IMR-90 (cell line): ENCODE measurements at regions not wholly inside any gene's neighbourhood (a gene's known extent, or its start where the extent isn't known, plus 50 kb on each side); places are given as distances from the start of the nearest gene placed in this dataset.

Experiments used
- ATAC-seq: fragments of 200-7000 bp; cut with Tn5 transposase; 2 replicates; pipeline ENCODE4 v1.9.1; 2020; ENCODE audit warnings: low read depth, mild to moderate bottlenecking, moderate library complexity
- BruUV-seq: library from RNA; stranded (reverse); fragments of 400-500 nt; replicated peaks from 2 replicates; lab custom pipeline; 2021; lab: Mats Ljungman, UMichigan
- CTCF ChIA-PET: fragments of 300-600 bp; formaldehyde crosslinking; extraction: SDS; loops from one replicate; lab custom pipeline; 2021; ENCODE audit warnings: antibody characterized with exemption; lab: Yijun Ruan, JAX
- POLR2A ChIA-PET: fragments of 300-600 bp; sonication (Branson Sonifier 250); formaldehyde crosslinking; loops from one replicate; lab custom pipeline; 2022; ENCODE audit warnings: antibody characterized with exemption; ENCODE audit not compliant: unreplicated experiment; lab: Charles Lee
- DNase-seq: peaks from one replicate; pipeline ENCODE4 v3.0.0; 2013
- H2AFZ ChIP-seq: replicated peaks from 2 replicates; pipeline ENCODE3; 2013; ENCODE audit warnings: low read length, mild to moderate bottlenecking; ENCODE audit not compliant: poor library complexity
- H2AK5ac ChIP-seq: 2 replicates; pipeline ENCODE4 v1.6.1; 2013; ENCODE audit warnings: low read depth, low read length, inconsistent platforms
- H2AK9ac ChIP-seq: replicated peaks from 2 replicates; pipeline ENCODE3; 2013; ENCODE audit warnings: mild to moderate bottlenecking, low read depth, low read length, moderate library complexity; ENCODE audit not compliant: poor library complexity
- H2BK120ac ChIP-seq: 2 replicates; pipeline ENCODE4 v1.6.1; 2013; ENCODE audit warnings: low read depth, low read length, inconsistent platforms
- H2BK15ac ChIP-seq: 3 replicates; pipeline ENCODE4 v1.6.1; 2013; ENCODE audit warnings: low read depth, low read length, inconsistent platforms
- H2BK20ac ChIP-seq: 2 replicates; pipeline ENCODE4 v1.6.1; 2013; ENCODE audit warnings: low read depth, mild to moderate bottlenecking, inconsistent platforms, low read length, moderate library complexity
- H2BK5ac ChIP-seq: 2 replicates; pipeline ENCODE4 v1.6.1; 2013; ENCODE audit warnings: mild to moderate bottlenecking, low read depth, low read length, inconsistent platforms; ENCODE audit not compliant: poor library complexity, severe bottlenecking
- H3K14ac ChIP-seq: replicated peaks from 2 replicates; pipeline ENCODE4 v1.6.1; 2013; ENCODE audit warnings: low read depth, low read length, inconsistent platforms
- H3K18ac ChIP-seq: 2 replicates; pipeline ENCODE4 v1.6.1; 2013; ENCODE audit warnings: low read depth, low read length, control low read depth
- H3K23ac ChIP-seq: 2 replicates; pipeline ENCODE4 v1.6.1; 2013; ENCODE audit warnings: low read depth, low read length, inconsistent platforms
- H3K27ac ChIP-seq: 2 replicates; pipeline ENCODE4 v1.5.1; 2013; ENCODE audit warnings: mild to moderate bottlenecking, control low read depth, low read length; ENCODE audit not compliant: insufficient read depth
- H3K27me3 ChIP-seq: 2 replicates; pipeline ENCODE4 v1.6.1; 2013; ENCODE audit warnings: low read length; ENCODE audit not compliant: control insufficient read depth, insufficient read depth
- H3K36me3 ChIP-seq: 2 replicates; pipeline ENCODE4 v1.6.1; 2013; ENCODE audit warnings: low read length, mixed read lengths; ENCODE audit not compliant: control insufficient read depth, insufficient read depth
- H3K4ac ChIP-seq: 2 replicates; pipeline ENCODE4 v1.6.1; 2013; ENCODE audit warnings: low read depth, low read length, inconsistent platforms
- H3K4me1 ChIP-seq: 2 replicates; pipeline ENCODE4 v1.6.1; 2013; ENCODE audit warnings: low read length, mixed read lengths; ENCODE audit not compliant: control insufficient read depth, insufficient read depth
- H3K4me2 ChIP-seq: 2 replicates; pipeline ENCODE4 v1.6.1; 2013; ENCODE audit warnings: low read depth, mild to moderate bottlenecking, control low read depth, low read length, moderate library complexity
- H3K4me3 ChIP-seq: 2 replicates; pipeline ENCODE4 v1.5.1; 2013; ENCODE audit warnings: low read depth, mild to moderate bottlenecking, control low read depth, low read length, moderate library complexity; ENCODE audit not compliant: insufficient read depth
- H3K56ac ChIP-seq: 2 replicates; pipeline ENCODE4 v1.6.1; 2013; ENCODE audit warnings: low read length, inconsistent platforms; ENCODE audit not compliant: insufficient read depth; ENCODE audit errors: extremely low read depth
- H3K79me1 ChIP-seq, 2 experiments: 2 replicates each; pipeline ENCODE4 v1.6.1; 2013; ENCODE audit warnings: low read length in 2 of 2, inconsistent platforms in 1 of 2, low read depth in 1 of 2
- H3K9ac ChIP-seq: 2 replicates; pipeline ENCODE4 v1.6.1; 2013; ENCODE audit warnings: low read depth, low read length, control low read depth
- H3K9me1 ChIP-seq: 2 replicates; pipeline ENCODE4 v1.6.1; 2013; ENCODE audit warnings: low read length, inconsistent platforms; ENCODE audit not compliant: insufficient read depth
- H3K9me3 ChIP-seq: 2 replicates; pipeline ENCODE4 v1.6.1; 2013; ENCODE audit warnings: low read length; ENCODE audit not compliant: control insufficient read depth, insufficient read depth
- H4K20me1 ChIP-seq: 2 replicates; pipeline ENCODE4 v1.6.1; 2013; ENCODE audit warnings: low read length, inconsistent platforms; ENCODE audit not compliant: insufficient read depth
- H4K5ac ChIP-seq: 2 replicates; pipeline ENCODE4 v1.6.1; 2013; ENCODE audit warnings: mild to moderate bottlenecking, low read depth, low read length, control low read depth
- H4K8ac ChIP-seq, 2 experiments: 2 replicates each; pipeline ENCODE4 v1.6.1; 2013; ENCODE audit warnings: low read depth in 2 of 2, low read length in 2 of 2, control low read depth in 1 of 2, inconsistent platforms in 1 of 2
- H4K91ac ChIP-seq: 2 replicates; pipeline ENCODE4 v1.6.1; 2013; ENCODE audit warnings: low read depth, low read length, inconsistent platforms; ENCODE audit not compliant: insufficient read depth
- FOS ChIP-seq: fragments of 150-350 bp; IDR thresholded peaks from 2 replicates; pipeline ENCODE4 v1.6.1; 2016; ENCODE audit warnings: low read depth, low read length
- MAZ ChIP-seq: IDR thresholded peaks from 2 replicates; pipeline ENCODE4 v1.6.1; 2012; ENCODE audit warnings: low read depth, mild to moderate bottlenecking, low read length, improper control_type of control experiment, moderate library complexity, borderline replicate concordance
- WGBS, 2 experiments: methylation state at CpG; one replicate each; pipeline versions ENCODE4 v1.1.5 to v1.1.7; 2013; ENCODE audit warnings: missing lambda C conversion rate in 2 of 2; ENCODE audit not compliant: insufficient read length in 1 of 2; ENCODE audit errors: extremely low coverage in 2 of 2; 5-methylcytosine and 5-hydroxymethylcytosine counted together
- dilution Hi-C: fragments of 300-500 bp; cut with HindIII; formaldehyde crosslinking; loops from one replicate; pipeline ENCODE4 v1.14.3; 2018; ENCODE audit warnings: low sequenced_read_pairs; ENCODE audit not compliant: unreplicated experiment
- in situ Hi-C: fragments of 300-500 bp; cut with MboI; formaldehyde crosslinking; loops from 3 replicates; pipeline ENCODE4 v1.14.3; 2019; ENCODE audit warnings: low sequenced_read_pairs, inconsistent platforms, mixed read lengths
- intact Hi-C: fragments of 100-400 bp; cut with micrococcal nuclease; formaldehyde crosslinking; loops from 2 replicates; pipeline ENCODE4 v1.10.0; 2022
- TF ChIP-seq, protein P1 (sequence below): fragments of 150-350 bp; IDR thresholded peaks from 2 replicates; pipeline ENCODE4 v1.6.1; 2017; ENCODE audit warnings: mild to moderate bottlenecking, antibody characterized with exemption, low read length, low read depth

GRCh38 chr2:138415985-138416384, 85.6 kb upstream of the SPOPL start:
- no CpG with 5 or more reads among the region's 5 CpGs for WGBS, 2 experiments
- Histone ChIP-seq H3K4me2 (no peak overlapping the region), H3K56ac (no peak overlapping the region), H2BK20ac (no peak overlapping the region), H2AK5ac (no peak overlapping the region), H3K27ac (no peak overlapping the region), H2BK5ac (no peak overlapping the region), H4K91ac (no peak overlapping the region), H3K9me3 (peaks cover 2% of the 10 kb centered on the region; the same call in 1 of the 2 replicates), H3K36me3 (no peaks in the 10 kb centered on the region), H2AFZ (no peak overlapping the region), H2BK120ac (no peak overlapping the region), H3K9me1 (no peaks in the 10 kb centered on the region), H3K4me3 (no peak overlapping the region), H3K4me1 (no peaks in the 10 kb centered on the region), H3K18ac (no peak overlapping the region), H4K20me1 (no peaks in the 10 kb centered on the region), H4K8ac (no peak overlapping the region), H3K9ac (no peak overlapping the region), H3K4ac (no peak overlapping the region), H3K23ac (no peak overlapping the region), H3K14ac (no peak overlapping the region), H4K5ac (no peak overlapping the region), H3K27me3 (no peaks in the 10 kb centered on the region), H3K79me1 (no peaks in the 10 kb centered on the region), H2BK15ac (no peak overlapping the region), H2AK9ac (no peak overlapping the region)
- ChIA-PET POLR2A (no interaction called here), CTCF (no interaction called here)
- ATAC-seq (no peak), DNase-seq (peak; percentile 33)
- dilution Hi-C loops, result no loop called here
- intact Hi-C loops, result no loop called here
- in situ Hi-C loops, result no loop called here
- no TSS peak for BruUV-seq
- TF ChIP-seq, protein P1, sequence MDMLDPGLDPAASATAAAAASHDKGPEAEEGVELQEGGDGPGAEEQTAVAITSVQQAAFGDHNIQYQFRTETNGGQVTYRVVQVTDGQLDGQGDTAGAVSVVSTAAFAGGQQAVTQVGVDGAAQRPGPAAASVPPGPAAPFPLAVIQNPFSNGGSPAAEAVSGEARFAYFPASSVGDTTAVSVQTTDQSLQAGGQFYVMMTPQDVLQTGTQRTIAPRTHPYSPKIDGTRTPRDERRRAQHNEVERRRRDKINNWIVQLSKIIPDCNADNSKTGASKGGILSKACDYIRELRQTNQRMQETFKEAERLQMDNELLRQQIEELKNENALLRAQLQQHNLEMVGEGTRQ, result no peak
- TF ChIP-seq FOS, result peak; percentile 39; the same call in 1 of the 2 replicates
- TF ChIP-seq MAZ, result no peak
